ENCODE measurements at regions not wholly inside any gene's neighbourhood (a gene's known extent, or its start where the extent isn't known, plus 50 kb on each side); places are given as distances from the start of the nearest gene placed in this dataset.

DNA sequence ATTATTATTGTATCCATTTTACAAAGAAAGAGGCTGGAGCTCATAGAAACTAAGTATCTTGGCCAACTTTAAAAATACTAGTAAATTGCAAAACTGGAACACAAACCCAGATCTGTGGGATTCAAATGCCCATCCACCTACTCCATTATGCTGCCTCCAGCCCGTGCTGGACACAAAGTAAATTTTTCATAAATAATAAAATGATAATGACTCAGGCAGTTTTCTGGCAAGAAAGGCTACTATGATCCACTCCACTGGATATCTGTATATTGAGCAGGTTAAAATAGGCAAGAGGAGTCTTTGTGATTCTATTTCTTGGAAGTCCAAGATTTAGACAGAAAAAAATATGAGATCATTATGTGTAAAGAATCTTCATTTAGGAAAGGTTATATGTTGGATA, 138.3 kb upstream of the DUSP10 start:
- no peaks in the 10 kb centered on the region for H3K27me3 Mint-ChIP-seq (ENCODE audit: unreplicated experiment)
- no peaks in the 10 kb centered on the region for H3K36me3 Mint-ChIP-seq (ENCODE audit: unreplicated experiment)
- H3K4me1 Mint-ChIP-seq (ENCODE audit: low read depth, unreplicated experiment): no peaks in the 10 kb centered on the region
- no peak for DNase-seq
- TF ChIP-seq CTCF (IDR thresholded peaks at IDR 0.05; ENCODE audit: partially characterized antibody, unreplicated experiment): no peak
- no peak overlapping the region for H3K4me3 Mint-ChIP-seq (ENCODE audit: unreplicated experiment)
- no peak overlapping the region for H3K27ac Mint-ChIP-seq (ENCODE audit: unreplicated experiment)
- peaks cover 2% of the 10 kb centered on the region for H3K9me3 Mint-ChIP-seq (ENCODE audit: unreplicated experiment)

- Mint-ChIP-seq H3K4me3 (ENCODE audit: unreplicated experiment) (no peak overlapping the region), H3K27me3 (ENCODE audit: unreplicated experiment) (no peaks in the 10 kb centered on the region), H3K4me1 (ENCODE audit: low read depth, unreplicated experiment) (no peaks in the 10 kb centered on the region), H3K36me3 (ENCODE audit: unreplicated experiment) (no peaks in the 10 kb centered on the region), H3K9me3 (ENCODE audit: unreplicated experiment) (peaks cover 2% of the 10 kb centered on the region), H3K27ac (ENCODE audit: unreplicated experiment) (no peak overlapping the region)
- no peak for TF ChIP-seq CTCF (IDR thresholded peaks at IDR 0.05; ENCODE audit: partially characterized antibody, unreplicated experiment)
- no peak for DNase-seq
These were observed 136.2 kb upstream of the DUSP10 start for GRCh38 chr1:221878134-221878533.

DNA sequence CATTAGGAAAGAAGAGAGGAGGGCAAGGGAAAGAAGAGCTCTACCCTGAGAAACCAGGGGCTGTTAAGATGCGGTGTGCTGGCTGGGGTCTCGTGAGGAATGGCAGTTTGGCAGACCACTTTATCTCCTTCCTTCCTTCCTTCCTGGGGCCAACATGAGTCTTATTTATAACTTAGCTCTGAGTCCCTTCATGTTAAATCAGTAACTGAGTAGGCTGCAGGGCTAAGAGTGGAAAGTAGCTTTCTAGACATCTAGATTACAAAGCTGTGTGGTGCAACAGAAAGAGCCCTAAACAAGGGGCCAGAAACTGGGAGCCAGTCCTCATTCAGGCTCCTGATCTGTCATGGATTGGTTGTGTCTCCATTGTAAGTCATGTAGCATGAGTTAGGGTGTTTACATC, 135.4 kb upstream of the DUSP10 start:
- no peak overlapping the region for H3K27ac Mint-ChIP-seq (ENCODE audit: unreplicated experiment)
- TF ChIP-seq CTCF (IDR thresholded peaks at IDR 0.05; ENCODE audit: partially characterized antibody, unreplicated experiment): no peak
- no peaks in the 10 kb centered on the region for H3K36me3 Mint-ChIP-seq (ENCODE audit: unreplicated experiment)
- no peak overlapping the region for H3K4me3 Mint-ChIP-seq (ENCODE audit: unreplicated experiment)
- H3K27me3 Mint-ChIP-seq (ENCODE audit: unreplicated experiment): no peaks in the 10 kb centered on the region
- DNase-seq: no peak
- peaks cover 2% of the 10 kb centered on the region for H3K9me3 Mint-ChIP-seq (ENCODE audit: unreplicated experiment)
- H3K4me1 Mint-ChIP-seq (ENCODE audit: low read depth, unreplicated experiment): no peaks in the 10 kb centered on the region

DNA sequence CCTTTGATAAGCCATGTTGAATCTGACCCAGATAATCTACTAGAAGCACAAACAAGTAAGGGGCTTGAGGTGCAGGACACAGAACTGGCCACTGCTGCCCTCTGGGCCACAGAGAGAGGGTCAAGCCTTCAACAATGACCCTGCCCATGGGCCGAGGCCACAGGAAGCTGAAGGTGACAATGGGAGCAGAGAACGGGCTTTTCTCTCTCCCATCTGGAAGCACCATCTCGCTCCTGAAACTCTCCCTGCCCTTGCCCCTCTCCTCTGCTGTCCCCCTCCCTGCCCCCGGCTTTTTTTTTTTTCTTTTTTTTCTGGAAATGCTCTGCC, 133.1 kb upstream of the DUSP10 start:
- Mint-ChIP-seq H3K36me3 (ENCODE audit: unreplicated experiment) (no peaks in the 10 kb centered on the region), H3K4me1 (ENCODE audit: low read depth, unreplicated experiment) (no peaks in the 10 kb centered on the region), H3K4me3 (ENCODE audit: unreplicated experiment) (no peak overlapping the region), H3K27me3 (ENCODE audit: unreplicated experiment) (no peaks in the 10 kb centered on the region), H3K27ac (ENCODE audit: unreplicated experiment) (no peak overlapping the region), H3K9me3 (ENCODE audit: unreplicated experiment) (no peaks in the 10 kb centered on the region)
- no peak for DNase-seq
- no peak for TF ChIP-seq CTCF (IDR thresholded peaks at IDR 0.05; ENCODE audit: partially characterized antibody, unreplicated experiment)

DNA sequence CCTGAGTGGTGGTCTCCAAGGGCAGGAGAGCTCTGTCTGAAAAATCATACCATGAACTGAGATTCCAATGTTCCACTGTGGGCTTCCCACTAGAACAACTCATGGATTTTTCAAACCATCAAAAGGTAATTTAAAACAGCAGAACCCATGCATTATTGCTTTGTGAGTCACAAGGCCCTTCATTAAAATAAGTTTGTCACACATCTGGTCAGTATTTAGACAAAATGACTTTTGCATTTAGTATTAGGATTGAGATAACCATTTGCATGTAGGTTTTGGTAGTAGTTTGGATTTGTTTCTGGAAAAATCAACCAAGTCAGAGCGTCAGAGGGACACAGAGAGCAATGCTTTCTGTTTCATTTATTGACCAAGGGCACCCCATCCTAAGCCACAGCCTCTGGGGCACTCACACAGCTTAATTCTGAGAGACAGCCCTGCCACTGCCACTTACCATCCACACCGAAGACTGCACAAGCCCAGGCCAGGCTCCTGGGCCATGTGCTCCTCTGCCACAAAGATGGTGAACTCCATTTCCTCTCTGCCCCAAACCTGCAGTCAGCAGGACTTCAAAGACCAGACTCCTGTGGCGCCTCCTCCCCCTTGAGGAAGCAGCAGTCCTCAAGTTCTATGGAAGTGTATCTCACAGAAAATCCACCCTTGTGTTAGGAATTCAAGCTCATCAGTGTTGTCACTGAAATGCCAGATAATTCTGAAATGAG, 132.6 kb upstream of the DUSP10 start:
- no peak overlapping the region for H3K4me3 Mint-ChIP-seq (ENCODE audit: unreplicated experiment)
- no peak for TF ChIP-seq CTCF (IDR thresholded peaks at IDR 0.05; ENCODE audit: partially characterized antibody, unreplicated experiment)
- no peaks in the 10 kb centered on the region for H3K9me3 Mint-ChIP-seq (ENCODE audit: unreplicated experiment)
- no peak overlapping the region for H3K27ac Mint-ChIP-seq (ENCODE audit: unreplicated experiment)
- no peak for DNase-seq
- H3K36me3 Mint-ChIP-seq (ENCODE audit: unreplicated experiment): no peaks in the 10 kb centered on the region
- H3K4me1 Mint-ChIP-seq (ENCODE audit: low read depth, unreplicated experiment): no peaks in the 10 kb centered on the region
- no peaks in the 10 kb centered on the region for H3K27me3 Mint-ChIP-seq (ENCODE audit: unreplicated experiment)
